Panc1 (cell line): ENCODE measurements at regions not wholly inside any gene's neighbourhood (a gene's known extent, or its start where the extent isn't known, plus 50 kb on each side); places are given as distances from the start of the nearest gene placed in this dataset.

ENCODE experiments used
- POLR2AphosphoS5 ChIP-seq: IDR thresholded peaks from 2 replicates; pipeline ENCODE4 v1.6.1; 2012; ENCODE audit warnings: mild to moderate bottlenecking, low read depth, low read length, moderate library complexity
- TCF7L2 ChIP-seq: IDR thresholded peaks from 2 replicates; pipeline ENCODE4 v1.6.1; 2011; ENCODE audit warnings: mild to moderate bottlenecking, low read depth, low read length, inconsistent platforms
- TF ChIP-seq, protein P1 (sequence below): fragments of 450-650 bp; IDR thresholded peaks from 2 replicates; pipeline ENCODE4 v1.5.1; 2017; ENCODE audit warnings: mild to moderate bottlenecking

GRCh38 chr7:145168427-145168826 lies 332.6 kb upstream of the TPK1 start:
- no peak for TF ChIP-seq TCF7L2
- TF ChIP-seq, protein P1, sequence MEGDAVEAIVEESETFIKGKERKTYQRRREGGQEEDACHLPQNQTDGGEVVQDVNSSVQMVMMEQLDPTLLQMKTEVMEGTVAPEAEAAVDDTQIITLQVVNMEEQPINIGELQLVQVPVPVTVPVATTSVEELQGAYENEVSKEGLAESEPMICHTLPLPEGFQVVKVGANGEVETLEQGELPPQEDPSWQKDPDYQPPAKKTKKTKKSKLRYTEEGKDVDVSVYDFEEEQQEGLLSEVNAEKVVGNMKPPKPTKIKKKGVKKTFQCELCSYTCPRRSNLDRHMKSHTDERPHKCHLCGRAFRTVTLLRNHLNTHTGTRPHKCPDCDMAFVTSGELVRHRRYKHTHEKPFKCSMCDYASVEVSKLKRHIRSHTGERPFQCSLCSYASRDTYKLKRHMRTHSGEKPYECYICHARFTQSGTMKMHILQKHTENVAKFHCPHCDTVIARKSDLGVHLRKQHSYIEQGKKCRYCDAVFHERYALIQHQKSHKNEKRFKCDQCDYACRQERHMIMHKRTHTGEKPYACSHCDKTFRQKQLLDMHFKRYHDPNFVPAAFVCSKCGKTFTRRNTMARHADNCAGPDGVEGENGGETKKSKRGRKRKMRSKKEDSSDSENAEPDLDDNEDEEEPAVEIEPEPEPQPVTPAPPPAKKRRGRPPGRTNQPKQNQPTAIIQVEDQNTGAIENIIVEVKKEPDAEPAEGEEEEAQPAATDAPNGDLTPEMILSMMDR, result no peak
- no peak for TF ChIP-seq POLR2AphosphoS5
